ENCODE measurements at regions not wholly inside any gene's neighbourhood (a gene's known extent, or its start where the extent isn't known, plus 50 kb on each side); places are given as distances from the start of the nearest gene placed in this dataset.

GRCh38 chr7:49112222-49112621 lies 187.9 kb downstream of the CDC14C start:
- no peak for TF ChIP-seq CTCF (conservative IDR thresholded peaks at IDR 0.05; ENCODE audit: low read depth in 2 of 2)
- no peak for TF ChIP-seq EZH2 (IDR thresholded peaks at IDR 0.05; ENCODE audit: low read depth, unreplicated experiment)
- no peak for TF ChIP-seq CREB1 (CRISPR knock-in tag; IDR thresholded peaks at IDR 0.05; ENCODE audit: low read depth)
- no peak for TF ChIP-seq ETS1 (IDR thresholded peaks at IDR 0.05)
- no peak for TF ChIP-seq REST (IDR thresholded peaks at IDR 0.05; ENCODE audit: unreplicated experiment)
- no peak for TF ChIP-seq JUNB (IDR thresholded peaks at IDR 0.05; ENCODE audit: unreplicated experiment)
- no peak for TF ChIP-seq POLR2AphosphoS5 (IDR thresholded peaks at IDR 0.05; ENCODE audit: low read depth)
- TF ChIP-seq EZH2phosphoT487 (IDR thresholded peaks at IDR 0.05; ENCODE audit: unreplicated experiment) = no peak
- TF ChIP-seq ZNF114 (CRISPR knock-in tag; IDR thresholded peaks at IDR 0.05) = no peak
- TF ChIP-seq ZNF462 (CRISPR knock-in tag; IDR thresholded peaks at IDR 0.05) = no peak
- no peak for TF ChIP-seq ZNF331 (CRISPR knock-in tag; IDR thresholded peaks at IDR 0.05; ENCODE audit: low read depth)
- no peak for TF ChIP-seq NANOG (IDR thresholded peaks at IDR 0.05; ENCODE audit: borderline replicate concordance)

Measured in GM23338 (cell line).